ENCODE measurements at regions not wholly inside any gene's neighbourhood (a gene's known extent, or its start where the extent isn't known, plus 50 kb on each side); places are given as distances from the start of the nearest gene placed in this dataset.

GRCh38 chr2:200184748-200185627, 121.5 kb upstream of the SPATS2L start:
- Histone ChIP-seq H3K9me3 (ENCODE audit: control insufficient read depth in 2 of 2, insufficient read depth in 1 of 2, low read length in 1 of 2) (no peaks in the 10 kb centered on the region), H3K4me3 (ENCODE audit: low read length in 2 of 2) (no peak overlapping the region), H3K27ac (ENCODE audit: low read depth in 1 of 2, low read length in 1 of 2) (no peak overlapping the region), H3K36me3 (ENCODE audit: control insufficient read depth in 2 of 2, insufficient read depth in 2 of 2, low read length in 1 of 2) (no peaks in the 10 kb centered on the region), H3K27me3 (ENCODE audit: control insufficient read depth in 2 of 2, insufficient read depth in 1 of 2, low read length in 1 of 2) (peaks cover 0 to 2% of the 10 kb centered on the region in 2 donors), H3K4me1 (ENCODE audit: control insufficient read depth in 2 of 2, insufficient read depth in 2 of 2, low read length in 2 of 2) (no peaks in the 10 kb centered on the region)
- WGBS: 89% methylated on average over 8 of the region's 8 CpGs
- DNase-seq (ENCODE audit: low read depth in 6 of 9, low spot score in 9 of 9): no peak

- Histone ChIP-seq H3K9me3 (ENCODE audit: control insufficient read depth in 2 of 2, insufficient read depth in 1 of 2, low read length in 1 of 2) (no peaks in the 10 kb centered on the region), H3K27me3 (ENCODE audit: control insufficient read depth in 2 of 2, insufficient read depth in 1 of 2, low read length in 1 of 2) (peaks cover 0 to 2% of the 10 kb centered on the region in 2 donors), H3K4me3 (ENCODE audit: low read length in 2 of 2) (no peak overlapping the region), H3K27ac (ENCODE audit: low read depth in 1 of 2, low read length in 1 of 2) (no peak overlapping the region), H3K4me1 (ENCODE audit: control insufficient read depth in 2 of 2, insufficient read depth in 2 of 2, low read length in 2 of 2) (no peaks in the 10 kb centered on the region), H3K36me3 (ENCODE audit: control insufficient read depth in 2 of 2, insufficient read depth in 2 of 2, low read length in 1 of 2) (no peaks in the 10 kb centered on the region)
- 85% methylated on average over 5 of the region's 5 CpGs for whole genome bisulfite sequencing
- DNase-seq (ENCODE audit: low read depth in 6 of 9, low spot score in 9 of 9): no peak
Measured at GRCh38 chr2:200185628-200186000, 120.9 kb upstream of the SPATS2L start.

- Histone ChIP-seq H3K4me1 (ENCODE audit: control insufficient read depth in 2 of 2, insufficient read depth in 2 of 2, low read length in 2 of 2) (no peaks in the 10 kb centered on the region), H3K27me3 (ENCODE audit: control insufficient read depth in 2 of 2, insufficient read depth in 1 of 2, low read length in 1 of 2) (peaks cover 0 to 2% of the 10 kb centered on the region in 2 donors), H3K36me3 (ENCODE audit: control insufficient read depth in 2 of 2, insufficient read depth in 2 of 2, low read length in 1 of 2) (no peaks in the 10 kb centered on the region), H3K9me3 (ENCODE audit: control insufficient read depth in 2 of 2, insufficient read depth in 1 of 2, low read length in 1 of 2) (no peaks in the 10 kb centered on the region), H3K4me3 (ENCODE audit: low read length in 2 of 2) (no peak overlapping the region), H3K27ac (ENCODE audit: low read depth in 1 of 2, low read length in 1 of 2) (no peak overlapping the region)
- no peak for DNase-seq (ENCODE audit: low read depth in 6 of 9, low spot score in 9 of 9)
- WGBS: 92% methylated on average over 1 of the region's 1 CpG
Measured at GRCh38 chr2:200186002-200186401, 120.5 kb upstream of the SPATS2L start.

- H3K27me3 ChIP-seq (ENCODE audit: control insufficient read depth in 2 of 2, insufficient read depth in 1 of 2, low read length in 1 of 2): no peaks in the 10 kb centered on the region
- no peak for DNase-seq (ENCODE audit: low read depth in 6 of 9, low spot score in 9 of 9)
- no peak overlapping the region for H3K27ac ChIP-seq (ENCODE audit: low read depth in 1 of 2, low read length in 1 of 2)
- H3K9me3 ChIP-seq (ENCODE audit: control insufficient read depth in 2 of 2, insufficient read depth in 1 of 2, low read length in 1 of 2): no peaks in the 10 kb centered on the region
- no peaks in the 10 kb centered on the region for H3K4me1 ChIP-seq (ENCODE audit: control insufficient read depth in 2 of 2, insufficient read depth in 2 of 2, low read length in 2 of 2)
- no peaks in the 10 kb centered on the region for H3K36me3 ChIP-seq (ENCODE audit: control insufficient read depth in 2 of 2, insufficient read depth in 2 of 2, low read length in 1 of 2)
- WGBS: 86% methylated on average over 3 of the region's 3 CpGs
- no peak overlapping the region for H3K4me3 ChIP-seq (ENCODE audit: low read length in 2 of 2)
Measured at GRCh38 chr2:200188876-200189275, 117.6 kb upstream of the SPATS2L start.

- Histone ChIP-seq H3K27ac (ENCODE audit: low read depth in 1 of 2, low read length in 1 of 2) (no peak overlapping the region), H3K4me3 (ENCODE audit: low read length in 2 of 2) (no peak overlapping the region), H3K36me3 (ENCODE audit: control insufficient read depth in 2 of 2, insufficient read depth in 2 of 2, low read length in 1 of 2) (no peaks in the 10 kb centered on the region), H3K27me3 (ENCODE audit: control insufficient read depth in 2 of 2, insufficient read depth in 1 of 2, low read length in 1 of 2) (no peaks in the 10 kb centered on the region), H3K9me3 (ENCODE audit: control insufficient read depth in 2 of 2, insufficient read depth in 1 of 2, low read length in 1 of 2) (no peaks in the 10 kb centered on the region), H3K4me1 (ENCODE audit: control insufficient read depth in 2 of 2, insufficient read depth in 2 of 2, low read length in 2 of 2) (no peaks in the 10 kb centered on the region)
- WGBS: 89% methylated on average over 2 of the region's 2 CpGs
- DNase-seq (ENCODE audit: low read depth in 6 of 9, low spot score in 9 of 9): no peak
Measured at GRCh38 chr2:200189964-200190363, 116.5 kb upstream of the SPATS2L start.

- no peak for DNase-seq (ENCODE audit: low read depth in 6 of 9, low spot score in 9 of 9)
- 95% methylated on average over 3 of the region's 3 CpGs for WGBS
- no peak overlapping the region for H3K4me3 ChIP-seq (ENCODE audit: low read length in 2 of 2)
- H3K36me3 ChIP-seq (ENCODE audit: control insufficient read depth in 2 of 2, insufficient read depth in 2 of 2, low read length in 1 of 2): no peaks in the 10 kb centered on the region
- H3K27me3 ChIP-seq (ENCODE audit: control insufficient read depth in 2 of 2, insufficient read depth in 1 of 2, low read length in 1 of 2): no peaks in the 10 kb centered on the region
- H3K27ac ChIP-seq (ENCODE audit: low read depth in 1 of 2, low read length in 1 of 2): no peak overlapping the region
- no peaks in the 10 kb centered on the region for H3K4me1 ChIP-seq (ENCODE audit: control insufficient read depth in 2 of 2, insufficient read depth in 2 of 2, low read length in 2 of 2)
- no peaks in the 10 kb centered on the region for H3K9me3 ChIP-seq (ENCODE audit: control insufficient read depth in 2 of 2, insufficient read depth in 1 of 2, low read length in 1 of 2)
Measured at GRCh38 chr2:200193331-200193730, 113.2 kb upstream of the SPATS2L start.

GRCh38 chr2:200193791-200194190, 112.7 kb upstream of the SPATS2L start:
- Histone ChIP-seq H3K4me1 (ENCODE audit: control insufficient read depth in 2 of 2, insufficient read depth in 2 of 2, low read length in 2 of 2) (no peaks in the 10 kb centered on the region), H3K9me3 (ENCODE audit: control insufficient read depth in 2 of 2, insufficient read depth in 1 of 2, low read length in 1 of 2) (no peaks in the 10 kb centered on the region), H3K27me3 (ENCODE audit: control insufficient read depth in 2 of 2, insufficient read depth in 1 of 2, low read length in 1 of 2) (no peaks in the 10 kb centered on the region)

GRCh38 chr2:200194746-200195145, 111.7 kb upstream of the SPATS2L start:
- no peak for DNase-seq (ENCODE audit: low read depth in 6 of 9, low spot score in 9 of 9)
- no peaks in the 10 kb centered on the region for H3K27me3 ChIP-seq (ENCODE audit: control insufficient read depth in 2 of 2, insufficient read depth in 1 of 2, low read length in 1 of 2)
- no peak overlapping the region for H3K27ac ChIP-seq (ENCODE audit: low read depth in 1 of 2, low read length in 1 of 2)
- H3K9me3 ChIP-seq (ENCODE audit: control insufficient read depth in 2 of 2, insufficient read depth in 1 of 2, low read length in 1 of 2): peaks cover 0 to 4% of the 10 kb centered on the region in 2 donors
- H3K4me1 ChIP-seq (ENCODE audit: control insufficient read depth in 2 of 2, insufficient read depth in 2 of 2, low read length in 2 of 2): peaks cover 0 to 2% of the 10 kb centered on the region in 2 donors
- no peaks in the 10 kb centered on the region for H3K36me3 ChIP-seq (ENCODE audit: control insufficient read depth in 2 of 2, insufficient read depth in 2 of 2, low read length in 1 of 2)
- WGBS: 94% methylated on average over 4 of the region's 4 CpGs
- no peak overlapping the region for H3K4me3 ChIP-seq (ENCODE audit: low read length in 2 of 2)

More at GRCh38 chr2:200193791-200194190, 112.7 kb upstream of the SPATS2L start:
- no peak for DNase-seq (ENCODE audit: low read depth in 6 of 9, low spot score in 9 of 9)
- no peaks in the 10 kb centered on the region for H3K36me3 ChIP-seq (ENCODE audit: control insufficient read depth in 2 of 2, insufficient read depth in 2 of 2, low read length in 1 of 2)
- no peak overlapping the region for H3K27ac ChIP-seq (ENCODE audit: low read depth in 1 of 2, low read length in 1 of 2)
- no peak overlapping the region for H3K4me3 ChIP-seq (ENCODE audit: low read length in 2 of 2)
- WGBS: 93% methylated on average over 5 of the region's 5 CpGs

GRCh38 chr2:200199005-200199404, 107.5 kb upstream of the SPATS2L start:
- Histone ChIP-seq H3K4me1 (ENCODE audit: control insufficient read depth in 2 of 2, insufficient read depth in 2 of 2, low read length in 2 of 2) (peaks cover 0 to 2% of the 10 kb centered on the region in 2 donors), H3K4me3 (ENCODE audit: low read length in 2 of 2) (no peak overlapping the region), H3K27me3 (ENCODE audit: control insufficient read depth in 2 of 2, insufficient read depth in 1 of 2, low read length in 1 of 2) (no peaks in the 10 kb centered on the region), H3K36me3 (ENCODE audit: control insufficient read depth in 2 of 2, insufficient read depth in 2 of 2, low read length in 1 of 2) (no peaks in the 10 kb centered on the region), H3K27ac (ENCODE audit: low read depth in 1 of 2, low read length in 1 of 2) (no peak overlapping the region), H3K9me3 (ENCODE audit: control insufficient read depth in 2 of 2, insufficient read depth in 1 of 2, low read length in 1 of 2) (peaks cover 0 to 5% of the 10 kb centered on the region in 2 donors)
- 11% methylated on average over 2 of the region's 2 CpGs for WGBS
- DNase-seq (ENCODE audit: low read depth in 6 of 9, low spot score in 9 of 9): no peak

Measured in thymus (tissue), 11 donors.